GM12872 (cell line): ENCODE measurements at regions not wholly inside any gene's neighbourhood (a gene's known extent, or its start where the extent isn't known, plus 50 kb on each side); places are given as distances from the start of the nearest gene placed in this dataset.

ENCODE experiments used
- CTCF ChIP-seq: IDR thresholded peaks from 3 replicates; pipeline ENCODE4 v1.5.1; 2011; ENCODE audit warnings: low read depth, mild to moderate bottlenecking, low read length, moderate library complexity; ENCODE audit not compliant: insufficient read depth

- TF ChIP-seq CTCF: no peak
Observed at GRCh38 chr1:185487936-185488335, 170.9 kb upstream of the IVNS1ABP start.

DNA sequence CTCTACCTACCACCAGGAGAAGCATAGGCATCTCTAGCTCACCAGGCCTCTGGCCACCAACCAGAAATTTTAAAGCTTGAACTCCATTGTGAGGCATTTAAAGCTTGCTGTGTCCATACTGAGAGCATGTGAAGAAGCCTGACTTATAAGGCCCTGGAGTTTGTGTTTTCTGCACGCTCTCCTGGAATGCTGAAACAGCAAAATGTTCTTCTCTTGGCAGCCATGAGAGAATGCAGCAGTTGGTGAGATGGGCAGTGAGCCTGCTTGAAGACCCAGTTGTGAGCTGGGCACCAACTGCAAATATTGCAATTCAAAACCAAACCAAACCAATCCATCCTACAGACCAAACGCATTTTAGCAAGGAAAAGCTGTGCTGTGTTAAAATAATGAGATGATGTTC lies 170.0 kb upstream of the IVNS1ABP start:
- no peak for TF ChIP-seq CTCF

DNA sequence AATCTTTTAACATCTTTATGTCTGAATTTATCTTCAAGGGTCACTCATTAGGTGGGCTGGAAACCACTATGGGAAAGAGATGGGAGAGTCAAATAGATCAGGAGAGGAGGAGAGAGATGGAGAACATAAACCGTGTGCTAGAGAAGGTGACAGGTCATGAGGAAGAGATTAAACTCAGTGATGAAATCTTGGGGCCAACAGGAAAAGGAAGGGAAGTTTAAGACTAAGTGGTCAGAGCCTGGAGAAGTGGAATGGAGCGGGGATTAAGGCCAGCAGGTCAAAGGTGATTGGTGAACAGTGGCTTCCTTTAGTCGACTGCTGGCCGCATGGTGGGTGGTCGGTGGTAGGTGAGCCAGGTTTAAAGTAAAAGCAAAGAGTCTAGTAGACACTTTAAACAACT lies 169.3 kb upstream of the IVNS1ABP start:
- no peak for TF ChIP-seq CTCF

DNA sequence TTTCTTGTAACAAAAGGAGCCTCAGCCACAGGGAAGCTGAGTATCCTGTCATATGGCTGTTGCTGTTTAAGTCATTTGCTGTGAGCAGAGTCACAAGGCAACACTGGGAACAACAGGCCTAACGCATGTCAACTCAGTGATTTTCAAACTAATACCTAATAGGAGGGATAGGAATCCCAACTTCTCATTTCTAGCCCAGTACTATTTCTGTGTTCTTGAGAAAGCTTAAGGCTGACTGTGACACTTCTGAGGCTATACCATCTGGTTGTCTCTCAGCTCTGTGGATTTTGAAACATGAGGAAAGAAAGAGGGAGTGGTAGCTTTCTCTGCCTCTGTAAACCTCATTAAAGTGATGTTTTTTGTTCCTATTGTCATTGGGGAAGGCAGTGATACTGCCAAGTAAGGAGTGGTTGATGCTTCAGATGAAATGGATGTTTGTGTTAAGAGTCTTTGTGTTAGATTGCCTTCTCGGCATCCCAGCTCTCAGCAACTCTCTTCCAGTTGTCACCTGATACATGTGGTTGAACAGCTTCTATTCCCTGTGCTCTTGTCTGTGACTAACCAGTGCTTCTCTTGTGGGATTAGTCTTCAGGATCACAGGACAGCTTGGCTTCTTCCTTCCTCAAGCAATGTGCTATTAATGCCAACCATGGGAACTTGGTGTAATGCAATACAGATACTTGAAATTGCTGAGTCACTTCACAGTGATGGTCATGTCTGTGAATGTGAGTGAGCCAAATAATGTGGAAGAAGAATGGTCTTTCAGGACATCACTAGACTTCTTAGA lies 166.8 kb upstream of the IVNS1ABP start:
- TF ChIP-seq CTCF: no peak

DNA sequence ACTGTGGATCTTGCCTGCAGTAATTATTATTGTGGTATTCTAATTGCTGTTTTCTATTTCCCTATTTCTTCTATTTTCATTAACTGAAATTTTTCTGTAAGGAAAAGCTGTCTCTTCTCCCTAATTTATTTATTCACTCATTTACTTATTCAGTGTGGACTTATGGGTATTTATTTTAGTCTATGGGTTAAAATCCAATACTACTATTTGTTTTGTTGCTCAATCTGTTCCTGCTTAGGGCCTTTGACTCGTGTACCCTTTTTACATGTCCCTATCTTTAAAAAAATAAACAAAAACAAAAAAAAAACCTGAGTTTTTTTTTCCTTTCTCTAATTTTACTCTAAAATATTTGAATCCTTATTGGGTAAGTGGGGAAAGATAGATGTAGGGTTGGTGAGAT lies 166.2 kb upstream of the IVNS1ABP start:
- TF ChIP-seq CTCF: no peak

DNA sequence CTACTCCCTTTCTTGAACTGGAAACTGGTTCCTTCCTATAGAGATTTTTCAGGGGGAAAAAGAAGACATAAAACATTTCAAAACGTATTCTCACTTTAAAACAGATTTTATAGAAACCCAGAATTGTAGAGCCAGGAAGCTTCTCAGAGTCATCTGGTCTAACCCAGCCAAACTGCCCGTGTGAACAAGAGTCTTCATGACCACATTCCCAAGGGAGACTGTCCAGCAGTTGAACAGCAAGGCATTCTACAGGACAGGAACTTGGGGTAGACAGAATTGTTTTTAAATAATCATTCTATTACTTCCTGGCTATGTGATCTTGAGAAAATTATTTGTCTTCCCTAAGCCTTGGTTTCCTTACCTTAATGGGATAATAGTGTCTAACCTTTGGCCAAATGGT lies 163.5 kb upstream of the IVNS1ABP start:
- TF ChIP-seq CTCF: no peak

DNA sequence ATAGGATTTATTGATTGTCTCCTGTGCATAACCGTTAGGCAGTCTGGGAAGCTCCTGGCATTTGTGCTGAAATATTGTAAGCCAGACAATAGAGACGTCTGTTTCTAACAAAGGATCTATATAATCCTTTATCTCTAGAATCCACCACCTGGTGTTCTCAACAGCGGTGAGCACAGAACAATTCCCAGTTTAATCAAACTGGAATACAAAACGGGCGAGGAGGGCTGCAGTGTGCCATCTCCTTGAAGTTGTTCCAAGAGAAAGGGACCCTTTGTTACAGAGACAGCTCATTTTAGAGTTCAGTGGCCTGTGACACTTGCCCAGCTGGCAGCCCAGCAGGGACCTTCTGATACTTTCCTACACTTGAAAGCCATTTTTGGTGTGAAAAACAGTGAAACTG lies 162.8 kb upstream of the IVNS1ABP start:
- TF ChIP-seq CTCF: no peak
